ENCODE measurements at regions not wholly inside any gene's neighbourhood (a gene's known extent, or its start where the extent isn't known, plus 50 kb on each side); places are given as distances from the start of the nearest gene placed in this dataset.

DNA sequence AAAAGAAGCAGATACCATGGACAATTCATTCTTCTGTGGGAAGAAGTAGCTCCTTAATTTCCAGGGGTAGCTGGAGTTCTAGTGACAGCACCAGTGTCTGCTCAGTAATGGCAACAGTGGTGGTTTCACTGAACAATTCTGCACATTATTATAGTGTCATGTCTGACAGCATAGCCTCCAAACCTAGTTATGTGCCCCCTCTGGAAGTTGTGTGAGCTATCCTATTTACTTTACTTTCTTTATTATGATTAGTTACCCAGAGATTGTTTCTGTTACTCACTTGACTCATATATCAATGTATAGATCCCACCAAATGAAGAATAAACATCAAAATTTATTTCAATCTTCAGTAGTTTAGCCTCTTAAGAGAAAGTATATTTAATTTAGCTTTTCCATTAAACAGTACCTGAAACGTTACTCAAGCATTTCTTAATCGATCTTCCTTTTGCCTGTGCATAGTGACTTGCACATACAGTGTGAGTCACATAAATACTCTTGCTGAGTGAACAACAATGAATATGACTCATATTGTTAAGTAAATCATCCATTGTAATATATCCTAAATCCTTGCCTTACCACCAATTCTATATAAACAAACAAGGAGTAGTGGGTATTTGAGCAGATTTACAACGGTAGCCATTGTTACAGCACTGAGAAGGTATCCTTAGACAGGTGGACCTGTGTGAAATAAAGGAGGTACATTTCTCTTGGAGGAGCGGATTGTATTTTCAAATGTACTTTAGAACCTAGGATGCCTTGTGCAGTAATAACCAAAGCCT, 534.7 kb downstream of the ANKRD50 start:
- DNase-seq (ENCODE audit: low spot score) = no peak

DNA sequence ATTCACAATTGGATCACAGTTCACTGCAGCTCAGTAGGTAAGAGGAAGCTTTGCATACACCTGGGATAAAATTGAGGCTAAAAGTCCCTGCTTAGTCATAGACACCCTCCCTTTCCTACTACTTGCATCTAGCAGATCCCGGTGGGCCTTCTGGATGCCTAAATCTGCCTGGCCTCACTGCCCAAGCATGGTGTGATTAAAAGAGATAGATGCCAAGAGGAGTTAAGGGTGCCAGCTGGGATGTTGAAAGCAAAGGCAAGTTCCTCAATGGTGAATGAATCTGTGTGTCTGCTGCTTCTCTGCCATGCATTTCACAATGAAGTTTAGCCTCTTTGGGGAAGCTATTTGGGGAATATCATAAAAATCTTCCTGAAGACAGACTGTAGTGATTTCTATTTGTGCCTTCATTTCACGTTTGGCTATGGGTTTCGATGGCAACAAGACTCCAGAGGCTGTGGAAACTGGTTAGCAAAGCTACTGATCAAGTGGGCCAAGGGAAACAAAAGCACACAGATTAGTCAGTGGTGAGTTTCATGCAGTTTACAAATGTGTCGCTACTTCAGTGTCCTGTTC, 534.0 kb downstream of the ANKRD50 start:
- no peak for DNase-seq (ENCODE audit: low spot score)

DNA sequence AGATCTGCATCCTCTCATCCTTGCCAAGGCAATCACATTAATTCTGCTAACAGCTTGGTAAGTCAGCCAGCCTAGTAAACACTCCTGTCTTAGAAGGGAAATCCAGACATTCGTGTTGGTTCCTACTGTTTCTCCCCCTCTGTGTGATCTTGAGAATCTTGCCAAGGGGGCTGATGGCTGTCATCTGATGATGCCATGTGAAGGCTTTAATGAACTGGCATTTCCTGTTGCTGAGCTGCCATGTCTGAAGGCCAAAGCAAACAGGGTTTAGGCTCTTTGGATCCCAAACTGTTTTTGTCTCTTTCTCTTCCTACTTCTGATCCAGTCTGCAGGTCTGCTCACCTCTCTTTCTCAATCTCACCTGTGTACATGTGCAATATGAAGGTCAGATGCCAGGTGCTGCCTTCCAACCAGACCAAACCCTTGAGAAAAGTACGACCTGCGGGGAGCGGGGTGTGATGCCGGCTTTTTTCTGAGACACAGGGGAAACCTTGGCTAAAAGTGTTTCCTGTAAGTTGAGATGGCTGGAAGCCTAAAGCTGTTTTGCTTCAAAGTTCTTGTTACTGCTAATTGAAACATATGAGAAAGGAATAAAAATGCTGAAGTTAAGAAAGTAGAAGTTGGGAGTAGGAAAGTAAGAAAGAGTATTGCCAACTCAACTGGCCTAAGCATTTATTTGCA, 532.9 kb downstream of the ANKRD50 start:
- no peak for DNase-seq (ENCODE audit: low spot score)

DNA sequence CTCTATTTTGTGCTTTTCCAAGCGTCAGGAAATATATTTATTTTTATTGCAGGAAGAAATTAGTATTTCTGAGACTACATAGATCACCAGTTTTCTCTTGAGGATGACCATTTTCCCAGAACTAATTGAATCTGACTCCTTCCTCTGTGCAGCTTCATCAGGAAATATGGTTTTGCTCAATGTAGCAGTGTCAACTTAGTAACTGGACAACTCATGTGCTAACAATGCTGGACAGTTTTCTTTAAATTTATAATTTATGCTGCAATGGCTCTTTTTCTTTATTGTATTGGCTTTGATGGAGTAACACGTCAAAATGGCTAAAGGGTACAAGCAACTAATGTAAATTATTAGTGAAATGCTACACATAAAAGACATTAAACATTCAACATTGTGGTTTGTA, 531.5 kb downstream of the ANKRD50 start:
- no peak for DNase-seq (ENCODE audit: low spot score)

DNA sequence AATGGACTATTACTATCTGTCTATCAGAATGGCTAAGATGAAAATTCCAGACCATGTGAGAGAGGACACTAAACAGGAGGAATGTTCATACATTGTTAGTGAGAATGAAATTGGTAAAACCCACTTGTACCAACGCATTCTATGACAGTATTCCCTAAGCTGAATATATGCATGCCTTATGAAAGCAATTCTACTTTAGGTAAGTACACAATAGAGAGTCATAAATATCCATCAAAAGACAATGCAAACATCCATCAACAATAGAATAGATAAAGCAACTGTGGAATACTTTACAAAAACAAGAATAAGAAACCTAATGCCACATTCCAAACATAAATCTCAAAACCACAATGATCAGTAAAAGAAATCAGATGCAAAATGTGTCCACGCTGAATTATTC, 529.3 kb downstream of the ANKRD50 start:
- no peak for DNase-seq (ENCODE audit: low spot score)

DNA sequence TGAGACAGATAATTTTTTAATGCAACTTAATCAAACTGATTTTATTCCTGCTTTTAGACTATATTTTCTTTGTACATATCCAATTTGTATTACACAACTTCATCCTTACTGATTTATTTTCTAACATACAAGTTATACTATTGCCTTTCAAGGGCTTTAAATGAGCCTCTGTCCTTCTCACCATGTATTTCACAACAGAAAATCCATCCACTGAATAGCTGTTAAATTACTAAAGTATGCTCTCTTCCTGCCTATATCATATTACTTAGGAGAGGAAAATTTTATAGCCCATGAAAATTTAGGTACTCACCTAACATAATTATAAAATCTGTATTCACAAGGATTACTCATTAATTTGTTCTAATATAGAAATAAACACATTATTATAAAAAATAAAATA, 528.6 kb downstream of the ANKRD50 start:
- no peak for DNase-seq (ENCODE audit: low spot score)

DNA sequence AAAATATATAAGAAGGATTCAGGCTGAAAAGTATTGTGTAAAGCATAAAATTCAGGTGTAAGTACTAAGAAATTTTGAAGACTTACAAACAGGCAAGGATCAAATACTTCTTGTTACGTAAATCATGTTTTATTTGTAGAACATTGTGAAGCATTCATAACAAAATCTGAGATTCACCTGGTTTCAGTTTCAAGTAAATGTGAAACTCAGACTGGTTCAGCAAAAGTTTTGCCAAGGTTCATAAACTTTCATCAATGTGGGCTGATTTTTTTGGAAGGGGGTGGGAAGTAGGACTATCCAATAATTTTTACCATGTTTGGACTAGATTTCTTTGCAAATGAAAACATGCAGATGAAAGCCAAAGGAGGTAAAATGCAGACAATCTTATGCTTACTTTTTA, 527.7 kb downstream of the ANKRD50 start:
- DNase-seq (ENCODE audit: low spot score) = no peak

DNA sequence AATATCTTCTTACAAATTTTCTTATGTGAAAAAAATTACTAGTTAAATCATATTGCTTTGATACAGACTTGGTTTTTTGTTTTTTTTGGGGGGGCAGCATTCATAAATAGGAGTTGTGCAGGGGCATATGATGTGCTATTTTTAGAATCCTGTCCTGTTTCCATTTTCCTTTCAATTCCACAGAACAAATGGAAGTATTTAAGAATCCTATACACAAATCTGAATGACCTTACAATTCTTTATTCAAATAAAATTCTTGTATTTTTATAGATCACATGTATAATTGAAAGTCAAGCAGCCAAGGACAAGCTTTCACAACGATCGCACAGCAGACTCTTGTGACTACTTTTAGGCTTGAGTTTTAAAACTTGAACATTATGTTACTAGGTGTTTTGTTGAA, 523.9 kb downstream of the ANKRD50 start:
- DNase-seq (ENCODE audit: low spot score) = no peak

DNA sequence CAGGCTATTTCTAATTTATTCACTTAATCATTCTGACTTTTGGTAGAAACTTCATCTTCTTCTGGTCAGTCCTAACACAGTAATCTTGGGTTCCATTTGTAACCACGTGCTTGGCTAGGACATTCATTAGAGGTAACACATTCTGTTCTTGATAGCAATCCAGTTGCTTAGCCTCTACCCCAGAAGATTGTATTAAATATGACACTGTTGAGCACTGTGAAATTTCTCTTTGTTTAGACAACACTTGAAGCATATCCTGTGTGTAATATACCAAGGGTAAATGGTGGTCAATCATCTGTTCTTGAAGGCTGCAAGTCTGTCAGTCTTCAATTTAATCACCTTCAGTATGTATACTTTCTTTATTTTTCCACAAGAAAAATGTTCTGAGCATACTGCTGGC, 523.0 kb downstream of the ANKRD50 start:
- no peak for DNase-seq (ENCODE audit: low spot score)

DNA sequence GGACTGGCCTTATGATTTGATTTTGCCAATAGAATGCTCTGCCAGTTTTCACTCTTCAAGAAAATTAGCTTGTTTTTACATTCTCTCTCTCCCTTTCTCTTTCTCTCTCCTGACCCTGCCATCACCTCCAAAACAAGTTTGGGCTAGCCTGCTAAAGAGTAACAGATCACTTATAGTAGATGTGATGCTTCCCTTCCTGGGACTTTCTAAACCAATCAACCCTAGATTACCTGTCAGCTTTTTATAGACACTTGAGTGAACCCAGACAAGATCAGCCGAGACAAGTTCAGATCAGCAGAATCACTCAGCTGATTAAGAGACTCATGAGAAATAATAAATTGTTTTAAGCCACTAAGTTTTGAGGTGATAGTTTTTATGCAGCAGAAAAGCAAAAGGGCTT, 521.2 kb downstream of the ANKRD50 start:
- DNase-seq (ENCODE audit: low spot score) = no peak

DNA sequence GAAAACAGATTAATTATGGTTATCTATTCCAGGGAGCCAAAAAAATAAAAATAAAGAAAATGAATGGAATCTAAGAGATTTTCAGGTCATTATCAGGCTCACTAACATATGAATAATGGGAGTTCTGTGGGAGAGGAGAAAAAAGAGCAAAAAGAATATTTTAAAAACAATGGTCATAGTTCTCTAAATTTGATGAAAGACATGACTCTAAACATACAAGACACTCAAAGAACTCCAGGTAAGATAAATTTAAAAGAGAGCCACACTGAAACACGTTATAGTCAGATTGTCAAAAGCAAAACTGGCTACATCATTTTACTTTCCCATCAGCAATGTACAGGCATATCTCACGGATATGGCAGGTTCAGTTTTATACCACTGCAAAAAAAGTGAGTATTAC, 520.0 kb downstream of the ANKRD50 start:
- DNase-seq (ENCODE audit: low spot score) = no peak

DNA sequence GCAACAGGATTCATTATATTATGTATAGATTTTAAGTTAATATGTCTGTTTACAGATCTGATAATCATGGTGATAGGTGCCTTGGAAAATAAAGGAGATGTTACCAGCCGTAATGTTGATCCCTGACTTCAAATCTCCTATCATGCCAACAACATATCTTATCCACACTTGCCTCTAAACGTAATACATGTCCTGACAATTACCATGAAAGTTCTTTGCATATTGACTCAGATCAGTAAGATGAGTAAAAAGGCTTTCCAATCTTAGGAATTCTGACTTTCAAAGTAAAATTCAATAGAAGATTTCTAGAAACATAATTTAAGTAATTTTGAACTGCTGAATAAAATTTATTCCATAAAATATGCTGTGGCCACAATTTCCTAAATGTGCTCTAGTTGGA, 513.3 kb downstream of the ANKRD50 start:
- DNase-seq (ENCODE audit: low spot score) = no peak

DNA sequence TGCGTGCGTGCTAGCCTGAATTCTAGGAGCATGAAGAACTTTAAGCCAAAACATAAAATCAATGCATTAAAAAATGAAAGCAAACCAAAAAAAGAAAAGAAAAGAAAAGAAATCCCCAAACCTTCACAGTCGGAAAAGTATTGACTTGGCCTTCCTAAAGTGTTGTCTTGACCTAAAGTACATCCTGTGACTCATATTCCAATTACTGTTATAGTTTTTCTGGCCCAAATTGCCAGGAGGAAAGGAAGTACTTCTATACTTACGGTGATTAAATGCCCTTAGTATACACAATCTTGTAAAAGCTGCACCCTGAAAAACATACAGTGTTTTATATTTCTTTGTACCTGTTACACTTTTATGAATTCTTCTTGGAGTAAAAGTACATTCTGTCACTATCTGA, 512.8 kb downstream of the ANKRD50 start:
- no peak for DNase-seq (ENCODE audit: low spot score)

DNA sequence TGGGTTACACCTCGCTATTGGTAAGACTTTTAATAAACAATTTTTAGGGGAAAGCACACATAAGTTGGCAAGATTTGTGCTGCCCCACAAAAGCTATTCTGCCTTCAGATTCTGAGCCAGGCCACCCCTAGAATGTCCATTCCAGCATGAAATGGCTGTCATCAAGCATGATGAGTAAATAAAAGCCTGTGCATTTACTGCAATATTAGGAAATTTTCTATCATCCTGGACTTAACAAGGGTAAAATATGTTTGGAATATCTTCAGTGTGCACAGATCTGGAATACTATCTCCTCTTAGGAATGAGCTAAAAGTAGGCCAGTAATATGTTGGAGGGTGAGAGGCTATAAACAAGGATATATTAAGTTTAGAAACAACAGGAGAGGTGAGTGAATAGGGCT, 510.9 kb downstream of the ANKRD50 start:
- DNase-seq (ENCODE audit: low spot score) = no peak

DNA sequence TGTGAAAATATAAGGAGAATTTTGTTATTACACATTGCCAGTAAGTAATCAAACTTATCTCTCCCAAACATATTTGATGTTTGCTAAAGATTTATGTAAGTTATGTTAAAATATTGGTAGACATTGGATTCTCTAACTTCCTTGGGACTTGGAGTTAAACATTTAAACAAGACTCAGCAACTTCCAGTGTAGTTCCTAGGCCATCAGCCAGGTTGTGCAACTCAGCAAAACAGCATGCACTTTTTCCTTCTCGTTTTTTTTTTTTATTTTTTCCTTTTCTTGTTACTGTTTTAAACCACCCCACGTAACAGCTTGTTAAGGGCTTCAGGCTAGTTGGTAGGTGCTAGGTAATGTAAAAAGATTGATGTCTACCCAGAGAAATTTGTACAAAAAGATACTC, 510.4 kb downstream of the ANKRD50 start:
- no peak for DNase-seq (ENCODE audit: low spot score)

DNA sequence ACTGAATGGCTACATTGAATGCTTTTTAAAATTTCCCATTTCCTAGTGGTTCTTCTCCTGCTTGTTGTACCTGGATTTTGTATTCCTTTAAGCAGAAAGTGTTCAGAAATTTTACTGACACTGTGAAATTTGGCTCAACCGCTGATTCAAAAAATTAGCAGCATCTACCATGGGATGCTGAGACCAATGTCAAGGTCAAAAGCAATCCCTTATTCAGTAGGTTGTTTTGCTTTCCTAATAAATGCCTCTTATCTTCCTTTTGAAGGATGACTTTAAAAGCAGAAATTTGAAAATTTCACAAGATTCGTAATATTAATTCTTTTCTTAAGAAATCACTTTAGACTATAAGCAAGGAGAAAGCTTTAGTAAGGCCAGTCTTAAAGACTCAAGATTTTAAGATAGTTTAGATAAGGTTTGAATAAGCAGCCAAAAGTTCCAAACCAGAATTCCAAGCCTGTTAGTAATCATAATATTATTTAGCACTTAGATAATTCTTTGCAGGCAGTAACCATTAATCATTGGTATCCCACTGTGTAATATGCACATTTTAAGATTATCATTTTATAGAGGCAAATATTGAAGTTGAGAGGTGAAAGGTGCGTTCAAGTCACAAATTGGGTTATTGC, 508.8 kb downstream of the ANKRD50 start:
- DNase-seq (ENCODE audit: low spot score) = no peak

DNA sequence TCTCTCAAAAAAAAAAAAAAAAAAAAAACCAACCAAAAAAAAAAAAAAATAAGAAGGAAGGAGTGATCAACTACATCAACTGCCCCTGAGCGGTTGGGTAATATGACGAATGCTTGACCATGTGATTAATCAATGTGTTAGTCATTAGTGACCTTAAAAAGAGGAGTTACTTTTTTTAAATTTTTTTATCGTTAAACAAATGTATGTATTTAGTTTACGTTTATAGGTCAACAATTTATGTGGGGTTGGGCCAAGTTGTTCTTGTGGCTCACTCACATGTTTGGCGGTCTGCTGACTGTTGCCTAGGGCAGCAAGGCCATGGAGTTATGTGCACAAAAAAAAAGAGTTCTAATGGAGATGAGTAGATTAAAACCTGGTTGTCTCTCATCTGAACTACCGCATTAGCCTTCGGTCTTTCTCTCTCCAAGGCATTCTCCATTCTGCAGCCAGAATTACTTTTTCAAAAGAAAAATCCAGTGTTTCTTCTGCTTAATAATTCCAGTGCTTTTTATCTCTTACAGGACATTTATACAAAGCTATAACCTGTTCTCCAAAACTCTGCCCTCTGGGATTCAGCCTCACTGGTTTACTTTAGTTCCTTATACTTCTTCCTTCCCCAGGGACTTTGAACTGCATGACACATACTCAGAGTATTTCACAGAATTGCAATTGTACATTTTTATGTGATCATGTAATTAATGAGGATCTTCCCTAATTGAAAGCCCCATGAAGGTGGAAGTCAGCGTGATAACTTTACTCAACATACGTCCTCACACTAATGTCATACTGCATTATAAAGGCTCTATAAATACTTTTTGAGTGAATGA, 505.5 kb downstream of the ANKRD50 start:
- DNase-seq (ENCODE audit: low spot score) = no peak

DNA sequence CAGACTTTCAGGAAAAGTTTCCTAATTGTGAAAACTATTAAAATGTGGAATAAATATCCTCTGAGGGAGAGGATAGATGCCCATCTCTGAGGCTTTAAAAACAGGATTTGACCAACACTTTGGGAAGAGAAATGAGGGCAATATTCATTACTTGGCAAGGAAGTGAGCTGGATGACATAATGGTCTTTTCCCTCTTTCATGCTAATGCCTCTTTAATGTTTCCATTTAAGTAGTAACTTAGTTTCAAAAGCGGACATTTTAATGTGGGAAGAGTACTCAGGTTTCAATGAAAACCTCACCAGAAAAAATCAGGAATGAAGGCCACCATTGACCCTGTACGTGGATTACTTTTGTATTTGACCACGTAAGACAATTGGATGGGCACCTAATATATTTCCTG, 503.3 kb downstream of the ANKRD50 start:
- DNase-seq (ENCODE audit: low spot score) = no peak

DNA sequence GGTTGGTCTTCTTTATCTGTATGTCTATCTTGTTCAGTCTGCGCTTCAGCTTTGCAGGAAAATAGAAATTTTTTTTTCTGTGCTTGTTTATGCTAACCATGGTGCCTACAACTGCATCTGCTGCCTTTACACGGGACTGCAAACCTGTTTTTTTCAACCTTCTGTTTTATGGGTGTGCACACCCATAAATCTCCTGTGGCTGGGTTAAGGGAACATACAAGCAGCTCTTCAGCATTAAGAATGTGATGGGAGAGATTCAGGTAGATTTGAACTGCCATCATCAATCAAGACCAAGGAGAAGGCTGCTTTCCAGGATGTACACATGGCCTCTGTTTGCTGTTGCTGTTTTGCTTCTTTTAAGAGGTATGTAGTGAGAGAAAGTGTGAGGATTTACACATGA, 502.9 kb downstream of the ANKRD50 start:
- no peak for DNase-seq (ENCODE audit: low spot score)

DNA sequence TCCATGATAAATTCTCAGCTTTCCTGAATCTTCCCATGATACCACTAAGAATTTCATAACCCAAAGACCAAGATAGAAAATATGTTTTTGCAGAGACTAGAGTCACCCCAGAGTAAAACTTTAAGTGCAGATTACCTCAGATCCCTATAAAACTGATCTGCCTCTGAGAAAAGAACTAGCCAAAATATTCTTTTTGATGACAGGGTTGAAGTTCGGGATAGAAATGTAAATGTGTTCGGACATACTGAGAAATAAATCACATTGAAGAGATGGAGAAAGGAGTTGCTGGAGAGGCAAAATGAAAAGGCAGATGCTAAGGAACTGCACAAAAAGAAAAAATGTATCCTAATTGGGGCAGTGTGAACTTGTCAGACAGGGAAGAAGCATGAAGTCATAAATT, 501.8 kb downstream of the ANKRD50 start:
- DNase-seq (ENCODE audit: low spot score) = no peak

DNA sequence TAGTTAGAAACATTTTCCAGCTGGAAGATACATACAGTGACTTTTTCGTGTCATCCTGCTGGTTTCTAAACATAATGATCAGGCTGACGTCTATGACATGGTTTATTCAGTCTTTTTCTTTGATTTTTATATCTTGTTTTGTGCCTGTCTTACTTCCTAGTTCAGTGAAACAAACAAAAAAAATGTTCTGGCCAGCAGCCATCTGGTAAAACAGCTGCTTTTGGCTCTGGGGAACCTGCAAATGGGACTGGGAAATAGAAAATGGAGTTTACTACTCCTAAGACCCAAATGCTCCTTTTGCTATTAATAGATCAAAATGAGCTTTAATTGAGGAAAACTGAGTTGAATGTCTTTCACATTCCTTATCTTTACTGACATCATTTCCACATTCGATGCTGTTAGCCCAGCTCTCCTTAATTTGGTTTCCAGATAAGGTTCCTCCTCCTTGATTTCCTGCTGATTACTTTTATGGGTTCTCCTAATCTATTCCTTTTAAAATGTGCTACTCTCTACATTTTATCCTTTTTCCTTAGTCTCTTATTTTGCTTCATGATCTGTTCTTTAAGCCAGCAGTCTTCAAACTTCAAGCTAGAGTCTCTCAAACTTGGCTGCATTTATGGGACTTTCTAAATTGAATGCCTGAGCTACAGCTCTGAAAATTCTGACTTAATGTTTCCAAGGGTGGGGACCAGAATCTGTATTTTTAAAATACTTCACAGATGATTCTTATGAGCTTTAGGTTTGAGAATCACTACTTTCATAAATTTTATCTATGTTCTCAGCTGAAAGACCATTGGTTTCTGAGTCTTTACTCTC, 499.5 kb downstream of the ANKRD50 start:
- no peak for DNase-seq (ENCODE audit: low spot score)

All from CD4-positive, alpha-beta T cell treated with Interleukin-15 for 4 hours (primary cell).